H9 (cell line): ENCODE measurements at regions not wholly inside any gene's neighbourhood (a gene's known extent, or its start where the extent isn't known, plus 50 kb on each side); places are given as distances from the start of the nearest gene placed in this dataset.

Experiments used
- DNase-seq: peaks from one replicate; pipeline ENCODE4 v3.0.0-alpha.2; 2017
- H2AFZ ChIP-seq: one replicate; pipeline ENCODE4 v1.6.1; 2013; ENCODE audit warnings: mild to moderate bottlenecking, low read length, control low read depth, moderate library complexity
- H2AK5ac ChIP-seq: 2 replicates; pipeline ENCODE4 v1.6.1; 2013; ENCODE audit warnings: low read length, control low read depth, mixed read lengths; ENCODE audit not compliant: insufficient read length
- H2BK120ac ChIP-seq: one replicate; pipeline ENCODE4 v1.6.1; 2013; ENCODE audit warnings: low read depth, mild to moderate bottlenecking, low read length, control low read depth, inconsistent platforms; ENCODE audit not compliant: poor library complexity, severe bottlenecking
- H2BK12ac ChIP-seq: 2 replicates; pipeline ENCODE4 v1.6.1; 2013; ENCODE audit warnings: low read length, control low read depth, mixed read lengths, low read depth; ENCODE audit not compliant: insufficient read length
- H2BK15ac ChIP-seq: 2 replicates; pipeline ENCODE4 v1.6.1; 2013; ENCODE audit warnings: low read depth, low read length, control low read depth
- H2BK20ac ChIP-seq: one replicate; pipeline ENCODE4 v1.6.1; 2013; ENCODE audit warnings: low read depth, mild to moderate bottlenecking, low read length, control low read depth, inconsistent platforms; ENCODE audit not compliant: poor library complexity, severe bottlenecking
- H2BK5ac ChIP-seq: 2 replicates; pipeline ENCODE4 v1.6.1; 2013; ENCODE audit warnings: low read length, control low read depth, mixed read lengths; ENCODE audit not compliant: insufficient read length
- H3K14ac ChIP-seq: 2 replicates; pipeline ENCODE4 v1.6.1; 2013; ENCODE audit warnings: low read length, control low read depth; ENCODE audit not compliant: insufficient read depth
- H3K18ac ChIP-seq: 2 replicates; pipeline ENCODE4 v1.6.1; 2013; ENCODE audit warnings: low read depth, mild to moderate bottlenecking, mixed read lengths, low read length, control low read depth; ENCODE audit not compliant: insufficient read length
- H3K23ac ChIP-seq: 2 replicates; pipeline ENCODE4 v1.6.1; 2013; ENCODE audit warnings: low read length, control low read depth, mixed read lengths, low read depth; ENCODE audit not compliant: insufficient read length
- H3K23me2 ChIP-seq: 2 replicates; pipeline ENCODE4 v1.6.1; 2013; ENCODE audit warnings: low read depth, mild to moderate bottlenecking, mixed read lengths, low read length, control low read depth; ENCODE audit not compliant: insufficient read length, poor library complexity, severe bottlenecking
- H3K27ac ChIP-seq: 2 replicates; pipeline ENCODE4 v1.5.1; 2013; ENCODE audit warnings: low read length, control low read depth, mixed read lengths, low read depth; ENCODE audit not compliant: insufficient read length
- H3K27me3 ChIP-seq: 2 replicates; pipeline ENCODE4 v1.6.1; 2013; ENCODE audit warnings: low read length, control low read depth, inconsistent platforms; ENCODE audit not compliant: insufficient read depth
- H3K4ac ChIP-seq: 2 replicates; pipeline ENCODE4 v1.6.1; 2013; ENCODE audit warnings: low read depth, mild to moderate bottlenecking, control low read depth, inconsistent platforms, low read length, moderate library complexity
- H3K4me1 ChIP-seq: 2 replicates; pipeline ENCODE4 v1.6.1; 2013; ENCODE audit warnings: low read length, control low read depth, inconsistent platforms; ENCODE audit not compliant: insufficient read depth
- H3K4me2 ChIP-seq: 2 replicates; pipeline ENCODE4 v1.6.1; 2013; ENCODE audit warnings: low read length, control low read depth, mixed read lengths; ENCODE audit not compliant: insufficient read length, insufficient read depth
- H3K56ac ChIP-seq: 2 replicates; pipeline ENCODE4 v1.6.1; 2013; ENCODE audit warnings: low read depth, mild to moderate bottlenecking, mixed read lengths, low read length, control low read depth; ENCODE audit not compliant: insufficient read length
- H3K79me1 ChIP-seq: 2 replicates; pipeline ENCODE4 v1.6.1; 2013; ENCODE audit warnings: low read depth, mild to moderate bottlenecking, moderate library complexity, low read length, control low read depth, inconsistent platforms; ENCODE audit not compliant: insufficient read depth, poor library complexity, severe bottlenecking
- H3K79me2 ChIP-seq: 2 replicates; pipeline ENCODE4 v1.6.1; 2013; ENCODE audit warnings: low read length, control low read depth, inconsistent platforms; ENCODE audit not compliant: insufficient read depth
- H3K9ac ChIP-seq: 2 replicates; pipeline ENCODE4 v1.6.1; 2013; ENCODE audit warnings: low read length, control low read depth, mixed read lengths; ENCODE audit not compliant: insufficient read length; ENCODE audit errors: extremely low read depth
- H3K9me3 ChIP-seq: one replicate; pipeline ENCODE4 v1.6.1; 2013; ENCODE audit warnings: low read depth, low read length, inconsistent platforms; ENCODE audit not compliant: control insufficient read depth
- H3T11ph ChIP-seq: one replicate; pipeline ENCODE4 v1.6.1; 2013; ENCODE audit warnings: mild to moderate bottlenecking, low read length, control low read depth, inconsistent platforms
- H4K20me1 ChIP-seq: one replicate; pipeline ENCODE4 v1.6.1; 2013; ENCODE audit not compliant: control insufficient read depth, insufficient read length, insufficient read depth
- H4K5ac ChIP-seq: 2 replicates; pipeline ENCODE4 v1.6.1; 2013; ENCODE audit warnings: low read depth, mild to moderate bottlenecking, mixed read lengths, low read length, control low read depth; ENCODE audit not compliant: insufficient read length
- H4K8ac ChIP-seq: replicated peaks from 2 replicates; pipeline ENCODE4 v1.6.1; 2013; ENCODE audit warnings: low read length, control low read depth, mixed read lengths, low read depth; ENCODE audit not compliant: insufficient read length
- H4K91ac ChIP-seq: 2 replicates; pipeline ENCODE4 v1.6.1; 2013; ENCODE audit warnings: low read depth, mild to moderate bottlenecking, moderate library complexity, mixed read lengths, low read length, control low read depth; ENCODE audit not compliant: insufficient read length
- H3K27ac Mint-ChIP-seq, 3 experiments: 2 replicates in 2 of 3; 3 replicates in 1 of 3; pipeline ENCODE4 v1.8.0; 2020 to 2021; ENCODE audit warnings: mixed read lengths in 3 of 3, mild to moderate bottlenecking in 1 of 3, moderate library complexity in 1 of 3
- H3K27me3 Mint-ChIP-seq: 2 replicates; pipeline ENCODE4 v1.8.0; 2021; ENCODE audit warnings: low read depth, mild to moderate bottlenecking, moderate library complexity, mixed read lengths
- H3K36me3 Mint-ChIP-seq, 3 experiments: 2 replicates in 2 of 3; 3 replicates in 1 of 3; pipeline ENCODE4 v1.8.0; 2020 to 2021; ENCODE audit warnings: low read depth in 3 of 3, mixed read lengths in 3 of 3; ENCODE audit not compliant: insufficient read depth in 1 of 3
- H3K4me1 Mint-ChIP-seq, 2 experiments: 2 replicates each; pipeline ENCODE4 v1.8.0; 2020; ENCODE audit warnings: mixed read lengths in 2 of 2
- H3K4me3 Mint-ChIP-seq, 2 experiments: 2 replicates in 1 of 2; 3 replicates in 1 of 2; pipeline ENCODE4 v1.8.0; 2020 to 2021; ENCODE audit warnings: mild to moderate bottlenecking in 2 of 2, mixed read lengths in 2 of 2, moderate library complexity in 1 of 2
- H3K9me3 Mint-ChIP-seq, 2 experiments: 2 replicates in 1 of 2; 3 replicates in 1 of 2; pipeline ENCODE4 v1.8.0; 2020; ENCODE audit warnings: mild to moderate bottlenecking in 2 of 2, mixed read lengths in 2 of 2, moderate library complexity in 1 of 2
- WGBS: extraction: QIAGEN DNeasy Blood & Tissue Kit; methylation state at CpG from one replicate; pipeline ENCODE4 v1.1.7; 2013; ENCODE audit warnings: missing lambda C conversion rate, low lambda C conversion rate, mixed read lengths; ENCODE audit not compliant: insufficient read length; ENCODE audit errors: extremely low coverage; 5-methylcytosine and 5-hydroxymethylcytosine counted together
- TF ChIP-seq, protein P1 (sequence below): fragments of 200-600 bp; sonication (generic); conservative IDR thresholded peaks from 3 replicates; pipeline ENCODE4 v1.8.0; 2021; ENCODE audit warnings: antibody characterized with exemption, mild to moderate bottlenecking

DNA sequence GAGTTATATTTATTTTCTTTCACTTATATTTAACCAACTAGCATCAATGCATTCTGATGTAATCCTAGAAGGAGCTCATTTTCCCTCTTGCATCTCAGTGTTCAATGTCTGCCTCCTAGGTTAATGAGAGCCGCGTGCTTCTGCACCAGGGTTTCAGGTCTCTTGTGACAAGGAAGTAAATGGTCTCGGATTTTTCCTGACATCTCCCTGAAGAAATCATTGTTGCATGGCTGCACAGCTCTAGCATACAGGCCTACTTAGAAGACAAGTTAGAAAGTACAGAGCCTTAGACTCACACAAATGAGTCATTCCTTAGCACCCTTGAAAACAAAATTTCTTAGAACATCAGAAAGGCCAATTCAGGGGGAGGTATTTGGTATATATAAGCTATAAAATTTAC, 57.2 kb upstream of the KLF12 start:
- H3K4me1 Mint-ChIP-seq = no peaks in the 10 kb centered on the region; a peak in 2 of 4 replicates
- H3K14ac ChIP-seq = no peak overlapping the region
- no peaks in the 10 kb centered on the region for H4K20me1 ChIP-seq
- H3K4me2 ChIP-seq = no peak overlapping the region
- H2BK12ac ChIP-seq = no peak overlapping the region
- no peak overlapping the region for H3K18ac ChIP-seq
- no peaks in the 10 kb centered on the region for H3K79me1 ChIP-seq
- H2BK5ac ChIP-seq = no peak overlapping the region
- H2BK120ac ChIP-seq = no peak overlapping the region
- no peaks in the 10 kb centered on the region for H3K27me3 Mint-ChIP-seq
- no peak overlapping the region for H4K8ac ChIP-seq
- no peak overlapping the region for H2BK15ac ChIP-seq
- no peaks in the 10 kb centered on the region for H3K4me1 ChIP-seq
- no peak overlapping the region for H3K56ac ChIP-seq
- H3K36me3 Mint-ChIP-seq = no peaks in the 10 kb centered on the region
- no peak overlapping the region for H3K4ac ChIP-seq
- H3K9me3 Mint-ChIP-seq = no peaks in the 10 kb centered on the region
- no CpG with 5 or more reads among the region's 3 CpGs for WGBS
- H3K9me3 ChIP-seq = no peaks in the 10 kb centered on the region
- no peak overlapping the region for H2AFZ ChIP-seq
- H4K5ac ChIP-seq = no peak overlapping the region
- no peak overlapping the region for H4K91ac ChIP-seq
- no peaks in the 10 kb centered on the region for H3K27me3 ChIP-seq
- no peak overlapping the region for H3K27ac ChIP-seq
- H2AK5ac ChIP-seq = no peak overlapping the region
- no peak overlapping the region for H3T11ph ChIP-seq
- no peak overlapping the region for H3K4me3 Mint-ChIP-seq
- TF ChIP-seq, protein P1, sequence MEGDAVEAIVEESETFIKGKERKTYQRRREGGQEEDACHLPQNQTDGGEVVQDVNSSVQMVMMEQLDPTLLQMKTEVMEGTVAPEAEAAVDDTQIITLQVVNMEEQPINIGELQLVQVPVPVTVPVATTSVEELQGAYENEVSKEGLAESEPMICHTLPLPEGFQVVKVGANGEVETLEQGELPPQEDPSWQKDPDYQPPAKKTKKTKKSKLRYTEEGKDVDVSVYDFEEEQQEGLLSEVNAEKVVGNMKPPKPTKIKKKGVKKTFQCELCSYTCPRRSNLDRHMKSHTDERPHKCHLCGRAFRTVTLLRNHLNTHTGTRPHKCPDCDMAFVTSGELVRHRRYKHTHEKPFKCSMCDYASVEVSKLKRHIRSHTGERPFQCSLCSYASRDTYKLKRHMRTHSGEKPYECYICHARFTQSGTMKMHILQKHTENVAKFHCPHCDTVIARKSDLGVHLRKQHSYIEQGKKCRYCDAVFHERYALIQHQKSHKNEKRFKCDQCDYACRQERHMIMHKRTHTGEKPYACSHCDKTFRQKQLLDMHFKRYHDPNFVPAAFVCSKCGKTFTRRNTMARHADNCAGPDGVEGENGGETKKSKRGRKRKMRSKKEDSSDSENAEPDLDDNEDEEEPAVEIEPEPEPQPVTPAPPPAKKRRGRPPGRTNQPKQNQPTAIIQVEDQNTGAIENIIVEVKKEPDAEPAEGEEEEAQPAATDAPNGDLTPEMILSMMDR = no peak
- DNase-seq = no peak
- no peaks in the 10 kb centered on the region for H3K79me2 ChIP-seq
- H3K23me2 ChIP-seq = no peaks in the 10 kb centered on the region
- H3K27ac Mint-ChIP-seq = 0 out of 7 replicates have a peak overlapping the region, but pooled peaks of 1 of the 3 experiments have one; percentile 59
- no peak overlapping the region for H3K23ac ChIP-seq
- no peak overlapping the region for H2BK20ac ChIP-seq
- H3K9ac ChIP-seq = no peak overlapping the region
